ENCODE measurements at regions not wholly inside any gene's neighbourhood (a gene's known extent, or its start where the extent isn't known, plus 50 kb on each side); places are given as distances from the start of the nearest gene placed in this dataset.

GRCh38 chr18:73670524-73670923 is 477.1 kb downstream of the FBXO15 start:
- DNase-seq = no peak

- DNase-seq = no peak
Measured at GRCh38 chr18:73670039-73670438, 477.6 kb downstream of the FBXO15 start.

- DNase-seq = peak; percentile 29
Measured at GRCh38 chr18:73669297-73669696, 478.3 kb downstream of the FBXO15 start.

- no peak for DNase-seq
Measured at GRCh38 chr18:73668051-73668450, 479.6 kb downstream of the FBXO15 start.

GRCh38 chr18:73666772-73667171 is 480.9 kb downstream of the FBXO15 start:
- no peak for DNase-seq

GRCh38 chr18:73664896-73665295 is 482.7 kb downstream of the FBXO15 start:
- no peak for DNase-seq

- DNase-seq = no peak
Measured at GRCh38 chr18:73663581-73663980, 484.1 kb downstream of the FBXO15 start.

- DNase-seq = no peak
Measured at GRCh38 chr18:73662421-73662820, 485.2 kb downstream of the FBXO15 start.

GRCh38 chr18:73660931-73661856 is 486.4 kb downstream of the FBXO15 start:
- no peak for DNase-seq

GRCh38 chr18:73656691-73657090 is 490.9 kb downstream of the FBXO15 start:
- no peak for DNase-seq

- no peak for DNase-seq
Measured at GRCh38 chr18:73653827-73654226, 493.8 kb downstream of the FBXO15 start.

GRCh38 chr18:73653251-73653650 is 494.4 kb downstream of the FBXO15 start:
- DNase-seq = no peak

- DNase-seq = no peak
Measured at GRCh38 chr18:73647391-73647790, 500.2 kb downstream of the FBXO15 start.

- no peak for DNase-seq
Measured at GRCh38 chr18:73646772-73647171, 500.9 kb downstream of the FBXO15 start.

- no peak for DNase-seq
Measured at GRCh38 chr18:73646196-73646595, 501.4 kb downstream of the FBXO15 start.

GRCh38 chr18:73645160-73645715 is 502.4 kb downstream of the FBXO15 start:
- no peak for DNase-seq

- no peak for DNase-seq
Measured at GRCh38 chr18:73639788-73640187, 507.8 kb downstream of the FBXO15 start.

GRCh38 chr18:73638709-73639108 is 508.9 kb downstream of the FBXO15 start:
- no peak for DNase-seq

- DNase-seq = no peak
Measured at GRCh38 chr18:73636355-73636754, 511.3 kb downstream of the FBXO15 start.

- DNase-seq = no peak
Measured at GRCh38 chr18:73626859-73627258, 520.8 kb downstream of the FBXO15 start.

GRCh38 chr18:73626221-73626620 is 521.4 kb downstream of the FBXO15 start:
- no peak for DNase-seq

- no peak for DNase-seq
Measured at GRCh38 chr18:73621091-73621490, 526.5 kb downstream of the FBXO15 start.

- DNase-seq = no peak
Measured at GRCh38 chr18:73617981-73618380, 529.7 kb downstream of the FBXO15 start.

- DNase-seq = no peak
Measured at GRCh38 chr18:73615506-73615905, 532.1 kb downstream of the FBXO15 start.

- DNase-seq = peak; percentile 40
Measured at GRCh38 chr18:73614812-73615211, 532.8 kb downstream of the FBXO15 start.

Data from amniotic stem cell (primary cell).